H1 (cell line): ENCODE measurements at regions not wholly inside any gene's neighbourhood (a gene's known extent, or its start where the extent isn't known, plus 50 kb on each side); places are given as distances from the start of the nearest gene placed in this dataset.

Experiments
- FOSL1 ChIP-seq: IDR thresholded peaks from 2 replicates; pipeline ENCODE4 v1.6.1; 2011; ENCODE audit warnings: mild to moderate bottlenecking, low read depth, low read length, moderate library complexity; ENCODE audit not compliant: insufficient read depth
- MAFK ChIP-seq: IDR thresholded peaks from 2 replicates; pipeline ENCODE4 v1.6.1; 2012; ENCODE audit warnings: low read depth, mild to moderate bottlenecking, improper control_type of control experiment, low read length
- NANOG ChIP-seq: IDR thresholded peaks from 2 replicates; pipeline ENCODE4 v1.6.1; 2011; ENCODE audit warnings: low read length, low read depth, mild to moderate bottlenecking, inconsistent platforms; ENCODE audit not compliant: insufficient read depth, poor library complexity, severe bottlenecking
- RNF2 ChIP-seq: fragments of 200-900, 300-1000 bp; sonication (generic); IDR thresholded peaks from 2 replicates; pipeline ENCODE4 v1.7.1; 2016; ENCODE audit warnings: borderline replicate concordance, low read depth, mild to moderate bottlenecking, antibody characterized with exemption, low read length; ENCODE audit not compliant: poor library complexity, severe bottlenecking; ENCODE audit errors: missing control alignments
- SP2 ChIP-seq: IDR thresholded peaks from 2 replicates; pipeline ENCODE4 v1.6.1; 2012; ENCODE audit warnings: mild to moderate bottlenecking, low read length, inconsistent platforms
- TF ChIP-seq, protein P1 (sequence below), 3 experiments: IDR thresholded peaks; 1 replicate in 2 of 3; 2 replicates in 1 of 3; pipeline versions ENCODE4 v1.5.1 to v1.6.1; 2011; ENCODE audit warnings: low read length in 3 of 3, mild to moderate bottlenecking in 3 of 3, inconsistent platforms in 2 of 3, low read depth in 1 of 3, moderate library complexity in 1 of 3; ENCODE audit not compliant: insufficient read depth in 1 of 3; ENCODE audit errors: control extremely low read depth in 1 of 3

DNA sequence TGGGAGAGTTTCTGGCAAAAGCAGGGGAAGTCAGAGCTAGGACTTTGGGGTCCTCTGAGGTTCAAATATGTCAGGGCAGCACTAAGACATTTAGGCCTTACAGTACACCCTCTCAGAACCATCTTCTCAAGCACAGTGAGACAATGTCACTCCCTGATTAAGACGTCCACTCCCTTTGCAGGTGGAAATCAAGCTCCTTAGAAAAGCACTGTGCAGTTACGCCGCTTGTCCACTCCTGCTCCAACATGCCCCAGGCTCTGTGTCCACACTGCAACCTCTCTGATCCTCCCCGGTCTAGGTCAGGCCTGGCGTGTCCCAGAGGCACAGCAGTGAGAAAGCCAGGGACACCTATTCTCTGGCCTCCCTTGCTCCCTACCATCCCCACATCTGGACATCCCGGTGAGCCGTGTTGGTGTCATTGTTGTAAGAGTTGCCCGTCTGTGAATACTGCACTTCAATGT is 528.6 kb upstream of the ID2 start (continued):
- no peak for TF ChIP-seq FOSL1
- TF ChIP-seq NANOG, result no peak
- TF ChIP-seq RNF2, result no peak
- TF ChIP-seq SP2, result no peak
- TF ChIP-seq MAFK, result no peak
- TF ChIP-seq, protein P1, sequence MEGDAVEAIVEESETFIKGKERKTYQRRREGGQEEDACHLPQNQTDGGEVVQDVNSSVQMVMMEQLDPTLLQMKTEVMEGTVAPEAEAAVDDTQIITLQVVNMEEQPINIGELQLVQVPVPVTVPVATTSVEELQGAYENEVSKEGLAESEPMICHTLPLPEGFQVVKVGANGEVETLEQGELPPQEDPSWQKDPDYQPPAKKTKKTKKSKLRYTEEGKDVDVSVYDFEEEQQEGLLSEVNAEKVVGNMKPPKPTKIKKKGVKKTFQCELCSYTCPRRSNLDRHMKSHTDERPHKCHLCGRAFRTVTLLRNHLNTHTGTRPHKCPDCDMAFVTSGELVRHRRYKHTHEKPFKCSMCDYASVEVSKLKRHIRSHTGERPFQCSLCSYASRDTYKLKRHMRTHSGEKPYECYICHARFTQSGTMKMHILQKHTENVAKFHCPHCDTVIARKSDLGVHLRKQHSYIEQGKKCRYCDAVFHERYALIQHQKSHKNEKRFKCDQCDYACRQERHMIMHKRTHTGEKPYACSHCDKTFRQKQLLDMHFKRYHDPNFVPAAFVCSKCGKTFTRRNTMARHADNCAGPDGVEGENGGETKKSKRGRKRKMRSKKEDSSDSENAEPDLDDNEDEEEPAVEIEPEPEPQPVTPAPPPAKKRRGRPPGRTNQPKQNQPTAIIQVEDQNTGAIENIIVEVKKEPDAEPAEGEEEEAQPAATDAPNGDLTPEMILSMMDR (IDR thresholded peaks at IDR 0.05; ENCODE audit: control extremely low read depth in 1 of 3, insufficient read depth in 1 of 3, low read depth in 1 of 3, low read length in 3 of 3), result no peak
